DND-41 (cell line): ENCODE measurements at regions not wholly inside any gene's neighbourhood (a gene's known extent, or its start where the extent isn't known, plus 50 kb on each side); places are given as distances from the start of the nearest gene placed in this dataset.

ENCODE experiments used
- CTCF ChIP-seq: IDR thresholded peaks from 2 replicates; pipeline ENCODE4 v1.5.1; 2012; ENCODE audit warnings: borderline replicate concordance, low read length, moderate library complexity, mild to moderate bottlenecking; ENCODE audit not compliant: poor library complexity, severe bottlenecking; ENCODE audit errors: extremely low read depth
- EZH2 ChIP-seq: IDR thresholded peaks from 3 replicates; pipeline ENCODE4 v1.6.1; 2012; ENCODE audit warnings: borderline replicate concordance, low read depth, mild to moderate bottlenecking, moderate library complexity, low read length, inconsistent platforms; ENCODE audit not compliant: severe bottlenecking

GRCh38 chr10:108957681-108958080 lies 965.6 kb downstream of the XPNPEP1 start:
- TF ChIP-seq CTCF (no peak), EZH2 (no peak)
